NCI-H128 (cell line): ENCODE measurements at regions not wholly inside any gene's neighbourhood (a gene's known extent, or its start where the extent isn't known, plus 50 kb on each side); places are given as distances from the start of the nearest gene placed in this dataset.
"Not testable (repeated sequence)": the region's sequence is repeated elsewhere in the genome, so short reads cannot be mapped to it uniquely, and the experiment has no call there.

Experiments
- DNase-seq: peaks from one replicate; lab custom pipeline; 2025; ENCODE audit not compliant: unreplicated experiment; lab: John Stamatoyannopoulos, UW

GRCh38 chr5:25764733-25765132 lies 1120.0 kb upstream of the CDH10 start:
- no peak for DNase-seq

DNA sequence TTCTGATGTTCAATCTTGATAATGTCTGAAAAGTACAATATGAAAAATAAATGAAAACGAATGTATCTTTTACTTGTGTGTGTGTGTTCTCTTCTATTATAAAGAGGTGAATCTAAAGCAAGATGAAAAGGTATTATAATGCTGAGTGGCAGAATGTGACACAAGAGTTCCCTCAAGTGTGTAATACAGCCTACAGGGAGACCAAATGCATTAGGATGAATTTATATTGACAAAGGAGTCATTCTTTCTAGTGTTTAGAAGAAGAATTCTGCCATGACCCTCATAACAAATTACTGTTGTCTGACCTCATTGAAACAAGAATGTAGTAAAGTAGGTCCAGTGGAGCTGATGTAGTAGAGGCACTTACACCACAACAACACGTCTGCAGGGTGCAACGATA lies 1119.0 kb upstream of the CDH10 start:
- DNase-seq: peak; percentile 19

DNA sequence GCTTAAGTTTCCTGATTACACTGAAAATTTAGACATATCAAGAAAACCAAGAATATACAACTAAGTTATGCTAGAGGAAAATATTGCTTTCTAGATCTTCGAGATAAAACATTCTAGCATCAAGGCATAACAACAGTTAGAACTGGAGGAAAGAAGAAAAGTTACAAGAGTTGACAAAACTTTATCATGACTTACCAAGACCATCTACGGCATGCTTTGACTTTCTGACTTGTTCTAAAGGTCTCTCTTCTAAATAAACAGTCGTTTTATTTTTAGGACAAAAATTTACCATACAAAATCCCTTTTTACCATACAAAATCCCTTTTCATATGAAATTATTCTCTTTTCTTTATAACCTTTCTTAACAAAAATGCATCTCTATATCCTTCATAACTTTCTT lies 1110.1 kb upstream of the CDH10 start:
- DNase-seq: no peak

DNA sequence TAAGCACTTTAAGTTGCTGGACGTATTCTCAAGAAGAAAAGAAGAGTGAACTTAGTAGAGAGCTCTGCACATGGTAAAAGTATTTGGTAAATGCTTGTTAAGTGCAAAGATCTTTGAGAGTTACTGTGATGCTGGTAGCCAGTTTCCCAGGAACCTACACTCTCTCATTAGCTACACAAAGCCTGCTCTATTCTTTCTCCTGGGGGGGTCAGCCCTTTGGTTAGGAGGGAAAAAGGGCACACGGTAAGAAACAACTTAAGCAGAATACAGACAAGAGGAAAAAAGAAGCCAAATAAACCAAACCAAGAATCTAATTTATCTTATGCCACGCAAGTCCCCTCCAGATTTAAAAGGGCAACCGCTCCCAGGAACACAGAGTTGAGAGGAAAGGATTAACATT lies 1100.1 kb upstream of the CDH10 start:
- DNase-seq: no peak

- DNase-seq: no peak
Observed at GRCh38 chr5:25716680-25717079, 1071.9 kb upstream of the CDH10 start.

DNA sequence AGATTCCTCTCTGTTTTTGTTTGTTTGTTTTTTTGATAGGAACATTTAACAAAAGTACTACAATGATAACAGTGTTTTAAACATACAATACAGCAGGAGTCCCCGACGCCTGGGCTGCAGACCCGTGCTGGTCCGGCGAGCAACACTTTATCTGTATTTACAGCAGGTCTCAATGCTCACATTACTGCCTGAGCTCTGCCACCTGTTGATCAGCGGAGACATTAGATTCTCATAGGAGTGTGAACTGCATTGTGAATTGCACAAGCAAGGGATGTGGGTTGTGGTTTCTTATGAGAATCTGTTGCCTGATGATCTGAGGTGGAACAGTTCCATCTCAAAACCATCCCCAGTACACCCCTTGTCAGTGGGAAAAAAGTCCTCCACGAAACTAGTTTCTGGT lies 1068.5 kb upstream of the CDH10 start:
- DNase-seq: no peak

- DNase-seq: no peak
Observed at GRCh38 chr5:25707093-25707492, 1062.3 kb upstream of the CDH10 start.

DNA sequence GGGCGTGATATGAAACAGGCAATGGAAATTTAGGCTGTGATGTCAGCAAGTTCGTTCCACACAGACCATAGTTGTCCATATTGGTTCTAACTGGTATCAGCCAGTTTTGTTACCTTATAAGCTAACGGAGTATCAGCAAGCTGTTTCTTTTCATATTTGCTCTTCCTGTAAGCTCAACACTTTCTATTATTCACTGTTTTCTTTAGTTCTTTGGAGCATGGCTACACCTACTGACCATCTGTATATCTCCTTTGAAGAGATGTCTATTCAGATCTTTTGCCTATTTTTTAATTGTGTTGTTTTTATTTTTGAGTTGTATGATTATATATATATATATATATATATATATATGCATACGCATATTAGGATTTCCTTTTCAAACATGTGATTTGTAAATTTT lies 1057.2 kb upstream of the CDH10 start:
- DNase-seq: no peak

GRCh38 chr5:25694801-25695200 lies 1050.0 kb upstream of the CDH10 start:
- no peak for DNase-seq

DNA sequence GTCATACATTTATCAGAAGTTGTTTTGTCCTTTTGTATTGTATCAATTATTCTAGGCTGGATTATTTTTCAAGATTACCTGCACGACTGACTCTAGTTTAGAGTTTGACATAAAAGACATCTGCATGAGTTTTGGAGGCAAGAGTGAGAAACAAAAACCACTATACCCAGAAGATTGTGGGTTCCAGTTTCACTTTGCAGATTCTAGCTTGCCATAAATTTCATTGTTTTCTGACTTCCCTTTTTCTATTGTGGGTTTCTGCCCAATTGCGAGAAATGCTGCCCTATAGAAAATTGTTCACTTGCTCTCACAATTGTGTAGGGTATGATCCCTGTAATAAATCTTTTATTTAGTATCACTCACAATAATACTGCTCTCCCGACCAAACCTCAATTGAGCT lies 1043.4 kb upstream of the CDH10 start:
- DNase-seq: no peak

DNA sequence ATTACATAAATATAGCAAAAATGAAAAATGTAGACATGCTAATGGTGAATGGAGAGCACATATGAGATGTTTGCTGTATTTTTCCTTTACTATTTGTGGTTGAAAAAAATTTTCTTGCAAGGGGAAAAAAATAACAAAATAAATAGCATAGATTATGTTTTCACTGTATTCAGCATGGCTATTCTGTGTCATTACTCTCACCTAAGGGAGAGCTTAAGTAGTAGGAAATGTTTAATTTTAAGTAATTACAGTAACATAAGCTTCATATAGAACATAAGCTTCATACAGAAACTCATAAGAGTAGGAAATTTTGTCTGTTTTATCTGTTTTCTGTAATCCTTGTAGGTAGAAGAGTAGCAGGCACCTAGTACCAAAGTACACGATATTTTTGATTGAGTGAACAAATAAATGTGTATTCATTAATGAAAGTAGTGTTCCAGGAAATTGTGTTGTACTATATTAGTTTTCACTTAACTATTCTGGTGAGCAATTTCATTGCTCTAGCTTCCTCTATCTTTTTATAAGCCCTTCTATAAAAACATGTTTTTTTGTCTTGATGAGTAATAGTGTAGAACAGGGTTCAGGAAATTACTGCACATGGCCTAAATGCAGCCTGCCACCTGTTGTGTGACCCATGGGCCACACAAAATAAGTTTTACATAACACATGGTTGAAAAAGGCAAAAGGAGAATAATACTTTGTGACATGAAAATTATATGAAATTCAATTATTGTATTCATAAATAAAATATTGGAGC lies 1025.0 kb upstream of the CDH10 start:
- no peak for DNase-seq

- no peak for DNase-seq
Observed at GRCh38 chr5:25662610-25663009, 1017.8 kb upstream of the CDH10 start.

DNA sequence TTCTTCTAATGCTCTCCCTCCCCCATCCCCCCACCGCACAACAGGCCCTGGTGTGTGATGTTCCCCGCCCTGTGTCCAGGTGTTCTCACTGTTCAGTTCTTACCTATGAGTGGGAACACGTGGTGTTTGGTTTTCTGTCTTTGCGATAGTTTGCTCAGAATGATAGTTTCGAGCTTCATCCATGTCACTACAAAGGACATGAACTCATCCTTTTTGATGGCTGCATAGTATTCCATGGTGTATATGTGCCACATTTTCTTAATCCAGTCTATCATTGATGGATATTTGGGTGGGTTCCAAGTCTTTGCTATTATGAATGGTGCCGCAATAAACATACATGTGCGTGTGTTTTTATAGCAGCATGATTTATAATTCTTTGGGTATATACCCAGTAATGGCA lies 1005.5 kb upstream of the CDH10 start:
- not testable (repeated sequence) for DNase-seq

DNA sequence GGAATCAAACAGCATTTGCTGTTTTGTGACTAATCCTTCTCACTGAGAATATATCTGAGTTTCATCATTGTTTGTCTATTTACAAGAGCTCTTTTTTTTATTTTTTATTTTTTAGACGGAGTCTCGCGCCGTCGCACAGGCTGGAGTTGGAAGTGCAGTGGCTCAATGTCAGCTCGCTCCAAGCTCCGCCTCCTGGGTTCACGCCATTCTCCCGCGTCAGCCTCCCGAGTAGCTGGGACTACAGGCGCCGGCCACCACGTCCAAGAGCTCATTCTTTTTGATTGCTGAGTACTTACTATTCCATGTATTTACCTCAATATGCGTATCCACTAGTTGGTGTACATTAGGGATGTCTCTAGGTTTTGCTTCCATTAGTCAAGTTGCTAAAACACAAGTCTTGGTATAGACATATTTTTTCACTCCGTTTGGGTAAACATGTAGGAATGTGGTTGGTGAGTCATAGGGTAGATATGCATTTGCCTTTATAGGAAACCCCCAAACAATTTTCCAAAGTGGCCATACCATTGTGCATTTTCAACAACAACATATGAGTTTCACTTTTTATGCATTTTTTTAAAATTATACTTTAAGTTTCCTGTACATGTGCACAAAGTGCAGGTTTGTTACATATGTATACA lies 1005.0 kb upstream of the CDH10 start:
- no peak for DNase-seq

- no peak for DNase-seq
Observed at GRCh38 chr5:25646421-25647341, 1001.9 kb upstream of the CDH10 start.

DNA sequence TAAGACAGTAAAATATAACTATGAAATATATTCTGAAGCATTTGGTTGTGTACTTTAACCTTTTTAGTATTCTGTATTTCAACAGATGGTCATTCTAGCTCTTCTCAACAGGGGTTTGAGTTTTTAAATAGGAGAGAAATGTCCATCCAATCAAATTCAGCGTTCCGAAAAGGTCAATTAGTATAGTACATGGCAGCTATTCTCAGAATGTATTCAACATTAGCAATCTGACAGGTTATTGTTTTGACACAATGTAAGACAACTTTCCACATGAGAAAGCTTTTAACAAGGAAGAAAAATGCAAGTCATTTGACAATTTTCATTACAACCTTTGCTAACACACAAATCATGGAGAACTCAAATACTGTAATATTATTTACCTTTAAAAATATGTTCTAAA lies 996.3 kb upstream of the CDH10 start:
- no peak for DNase-seq

DNA sequence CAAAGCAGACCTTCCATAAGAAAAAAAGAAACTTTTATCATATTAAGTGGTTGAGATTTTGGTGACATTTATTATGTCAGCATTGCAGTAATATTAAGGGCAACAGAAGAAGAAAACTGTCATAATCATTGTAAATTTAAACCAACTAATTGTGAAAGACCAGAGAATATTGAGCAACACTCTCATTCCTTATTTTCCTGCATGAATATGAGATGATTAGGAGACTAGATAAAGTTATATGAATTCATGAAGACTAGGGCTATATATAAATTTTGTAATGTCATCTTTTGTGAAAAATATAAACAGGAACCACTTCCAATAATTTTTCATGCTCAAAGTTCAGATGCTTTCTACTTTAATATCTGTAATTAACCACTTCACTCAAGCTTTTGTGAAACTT lies 974.5 kb upstream of the CDH10 start:
- no peak for DNase-seq

DNA sequence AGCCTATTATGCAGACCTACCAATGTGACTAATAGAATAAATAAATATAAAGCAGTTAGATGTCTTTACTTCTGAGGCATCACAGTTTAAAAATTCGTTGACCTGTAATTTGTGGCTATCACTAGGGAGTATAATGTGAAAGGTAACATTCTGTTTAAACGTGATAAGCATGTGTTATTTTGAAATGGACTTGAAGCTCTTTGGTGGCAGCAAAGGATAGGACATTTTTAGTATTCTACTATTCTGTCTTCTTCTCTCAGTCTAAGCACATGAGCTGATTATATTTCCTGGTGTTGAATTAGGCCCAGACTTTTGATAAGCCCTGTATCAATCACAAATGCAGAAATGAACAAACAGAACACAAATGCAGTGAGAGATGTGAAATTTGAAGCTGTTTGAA lies 974.0 kb upstream of the CDH10 start:
- DNase-seq: no peak

DNA sequence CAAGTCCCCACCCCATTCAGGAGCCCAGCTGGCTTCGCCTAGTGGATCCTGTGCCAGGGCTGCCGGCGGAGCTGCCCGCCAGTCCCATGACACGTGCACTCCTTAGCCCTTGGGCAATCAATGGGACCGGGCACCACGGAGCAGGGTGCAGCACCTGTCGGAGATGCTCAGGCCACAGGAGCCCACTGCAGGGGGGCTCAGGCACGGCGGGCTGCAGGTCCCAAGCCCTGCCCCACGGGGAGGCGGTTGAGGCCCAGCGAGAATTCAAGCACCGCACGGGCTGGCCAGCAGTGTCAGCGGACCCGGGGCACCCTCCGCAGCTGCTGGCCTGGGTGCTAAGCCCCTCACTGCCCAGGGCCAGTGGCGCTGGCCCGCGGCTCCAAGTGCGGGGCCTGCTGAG lies 969.7 kb upstream of the CDH10 start:
- no peak for DNase-seq

DNA sequence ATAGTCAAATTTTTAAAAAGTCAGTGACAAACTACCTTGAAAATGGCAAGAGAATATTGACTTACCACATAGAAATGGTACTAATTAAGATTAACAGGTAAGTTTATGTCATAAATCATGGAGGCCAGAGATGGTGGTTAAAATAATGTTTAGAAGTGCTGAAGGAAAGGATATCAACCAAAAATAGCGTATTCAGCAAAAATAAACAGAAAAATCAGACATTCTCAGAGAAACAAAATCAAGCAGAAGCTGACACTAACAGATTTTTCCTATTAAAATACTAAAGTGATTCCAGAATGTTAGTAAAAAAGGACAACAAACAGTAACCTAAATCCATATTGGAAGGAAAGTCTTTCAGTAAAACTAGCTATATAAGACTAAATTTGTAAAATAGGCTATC lies 959.9 kb upstream of the CDH10 start:
- DNase-seq: no peak

GRCh38 chr5:25579111-25579510 lies 934.3 kb upstream of the CDH10 start:
- DNase-seq: no peak

- DNase-seq: no peak
Observed at GRCh38 chr5:25573691-25574090, 928.9 kb upstream of the CDH10 start.
